ENCODE measurements at regions not wholly inside any gene's neighbourhood (a gene's known extent, or its start where the extent isn't known, plus 50 kb on each side); places are given as distances from the start of the nearest gene placed in this dataset.

GRCh38 chrX:9149501-9150245, 115.7 kb upstream of the FAM9B start:
- TF ChIP-seq CTCF (conservative IDR thresholded peaks at IDR 0.05 in 1 of 2, IDR thresholded peaks at IDR 0.05 in 1 of 2; ENCODE audit: extremely low read depth in 1 of 2, insufficient read depth in 1 of 2, low read depth in 1 of 2, low read length in 2 of 2) (no peak), EZH2 (IDR thresholded peaks at IDR 0.05; ENCODE audit: borderline replicate concordance, low read length) (no peak)

Measured in mammary epithelial cell (primary cell).